ENCODE measurements at regions not wholly inside any gene's neighbourhood (a gene's known extent, or its start where the extent isn't known, plus 50 kb on each side); places are given as distances from the start of the nearest gene placed in this dataset.

DNA sequence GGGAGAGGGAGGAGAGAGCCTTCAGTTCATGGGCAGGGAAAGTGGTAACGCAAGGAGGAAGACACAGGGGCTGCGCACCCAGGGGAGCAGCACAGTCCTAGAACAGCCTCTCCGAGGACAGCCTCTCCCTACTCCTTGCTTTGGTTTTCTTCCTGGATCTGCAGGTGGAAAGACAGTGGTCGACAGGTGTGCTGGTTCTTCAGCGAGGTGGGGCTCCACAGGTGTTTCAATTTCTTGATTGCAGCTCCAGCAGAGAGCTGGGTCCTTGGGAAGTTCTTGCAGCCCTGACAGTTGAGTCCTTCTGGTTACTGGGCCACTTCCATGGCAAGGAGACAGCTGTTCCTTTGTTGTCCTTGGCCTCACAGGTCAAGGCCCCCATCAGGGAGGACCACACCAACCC is 220.7 kb upstream of the NR2F2 start:
- Histone ChIP-seq H3K79me2 (ENCODE audit: insufficient read depth, low read length) (no peaks in the 10 kb centered on the region), H3K36me3 (replicated peaks in 1 of 2; ENCODE audit: control insufficient read depth in 1 of 2, insufficient read depth in 2 of 2, low read length in 2 of 2) (no peaks in the 10 kb centered on the region), H3K4me2 (ENCODE audit: low read depth, low read length) (no peak overlapping the region), H3K27me3 (ENCODE audit: control insufficient read depth in 1 of 2, insufficient read depth in 2 of 2, low read length in 2 of 2) (0 out of 5 replicates have a peak, but pooled peaks cover 0 to 4% of the 10 kb centered on the region in 2 experiments), H3K9ac (ENCODE audit: insufficient read depth, low read depth, low read length) (no peak overlapping the region), H3K9me3 (ENCODE audit: low read length) (no peaks in the 10 kb centered on the region), H3K4me3 (replicated peaks in 1 of 3; ENCODE audit: insufficient read depth in 1 of 3, low read depth in 2 of 3, low read length in 3 of 3) (no peak overlapping the region), H2AFZ (ENCODE audit: low read length) (no peak overlapping the region), H4K20me1 (ENCODE audit: insufficient read depth, low read length) (no peaks in the 10 kb centered on the region), H3K27ac (ENCODE audit: extremely low read length, insufficient read depth, low read length) (no peak overlapping the region), H3K4me1 (ENCODE audit: insufficient read depth, low read length) (no peaks in the 10 kb centered on the region)
- ChIA-PET CTCF (ENCODE audit: low intra/inter-chr PET ratio, low total read pairs) (no interaction called here), POLR2A (no interaction called here)
- WGBS (ENCODE audit: low lambda C conversion rate) = 43% methylated on average over 5 of the region's 5 CpGs
- intact Hi-C loops (cut with micrococcal nuclease; ENCODE audit: unreplicated experiment) (no loop called here), in situ Hi-C loops (cut with HindIII; ENCODE audit: extremely low pct_ligation_motif_present, low pct_unique_long_range_greater_than_20kb) (no loop called here)
- TF ChIP-seq, protein P1, sequence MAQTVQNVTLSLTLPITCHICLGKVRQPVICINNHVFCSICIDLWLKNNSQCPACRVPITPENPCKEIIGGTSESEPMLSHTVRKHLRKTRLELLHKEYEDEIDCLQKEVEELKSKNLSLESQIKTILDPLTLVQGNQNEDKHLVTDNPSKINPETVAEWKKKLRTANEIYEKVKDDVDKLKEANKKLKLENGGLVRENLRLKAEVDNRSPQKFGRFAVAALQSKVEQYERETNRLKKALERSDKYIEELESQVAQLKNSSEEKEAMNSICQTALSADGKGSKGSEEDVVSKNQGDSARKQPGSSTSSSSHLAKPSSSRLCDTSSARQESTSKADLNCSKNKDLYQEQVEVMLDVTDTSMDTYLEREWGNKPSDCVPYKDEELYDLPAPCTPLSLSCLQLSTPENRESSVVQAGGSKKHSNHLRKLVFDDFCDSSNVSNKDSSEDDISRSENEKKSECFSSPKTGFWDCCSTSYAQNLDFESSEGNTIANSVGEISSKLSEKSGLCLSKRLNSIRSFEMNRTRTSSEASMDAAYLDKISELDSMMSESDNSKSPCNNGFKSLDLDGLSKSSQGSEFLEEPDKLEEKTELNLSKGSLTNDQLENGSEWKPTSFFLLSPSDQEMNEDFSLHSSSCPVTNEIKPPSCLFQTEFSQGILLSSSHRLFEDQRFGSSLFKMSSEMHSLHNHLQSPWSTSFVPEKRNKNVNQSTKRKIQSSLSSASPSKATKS (CRISPR knock-in tag; IDR thresholded peaks at IDR 0.05) = no peak
- no peak for TF ChIP-seq MBNL3 (CRISPR knock-in tag; conservative IDR thresholded peaks at IDR 0.05)
- no peak for TF ChIP-seq ISX (CRISPR knock-in tag; conservative IDR thresholded peaks at IDR 0.05)
- TF ChIP-seq, protein P2, sequence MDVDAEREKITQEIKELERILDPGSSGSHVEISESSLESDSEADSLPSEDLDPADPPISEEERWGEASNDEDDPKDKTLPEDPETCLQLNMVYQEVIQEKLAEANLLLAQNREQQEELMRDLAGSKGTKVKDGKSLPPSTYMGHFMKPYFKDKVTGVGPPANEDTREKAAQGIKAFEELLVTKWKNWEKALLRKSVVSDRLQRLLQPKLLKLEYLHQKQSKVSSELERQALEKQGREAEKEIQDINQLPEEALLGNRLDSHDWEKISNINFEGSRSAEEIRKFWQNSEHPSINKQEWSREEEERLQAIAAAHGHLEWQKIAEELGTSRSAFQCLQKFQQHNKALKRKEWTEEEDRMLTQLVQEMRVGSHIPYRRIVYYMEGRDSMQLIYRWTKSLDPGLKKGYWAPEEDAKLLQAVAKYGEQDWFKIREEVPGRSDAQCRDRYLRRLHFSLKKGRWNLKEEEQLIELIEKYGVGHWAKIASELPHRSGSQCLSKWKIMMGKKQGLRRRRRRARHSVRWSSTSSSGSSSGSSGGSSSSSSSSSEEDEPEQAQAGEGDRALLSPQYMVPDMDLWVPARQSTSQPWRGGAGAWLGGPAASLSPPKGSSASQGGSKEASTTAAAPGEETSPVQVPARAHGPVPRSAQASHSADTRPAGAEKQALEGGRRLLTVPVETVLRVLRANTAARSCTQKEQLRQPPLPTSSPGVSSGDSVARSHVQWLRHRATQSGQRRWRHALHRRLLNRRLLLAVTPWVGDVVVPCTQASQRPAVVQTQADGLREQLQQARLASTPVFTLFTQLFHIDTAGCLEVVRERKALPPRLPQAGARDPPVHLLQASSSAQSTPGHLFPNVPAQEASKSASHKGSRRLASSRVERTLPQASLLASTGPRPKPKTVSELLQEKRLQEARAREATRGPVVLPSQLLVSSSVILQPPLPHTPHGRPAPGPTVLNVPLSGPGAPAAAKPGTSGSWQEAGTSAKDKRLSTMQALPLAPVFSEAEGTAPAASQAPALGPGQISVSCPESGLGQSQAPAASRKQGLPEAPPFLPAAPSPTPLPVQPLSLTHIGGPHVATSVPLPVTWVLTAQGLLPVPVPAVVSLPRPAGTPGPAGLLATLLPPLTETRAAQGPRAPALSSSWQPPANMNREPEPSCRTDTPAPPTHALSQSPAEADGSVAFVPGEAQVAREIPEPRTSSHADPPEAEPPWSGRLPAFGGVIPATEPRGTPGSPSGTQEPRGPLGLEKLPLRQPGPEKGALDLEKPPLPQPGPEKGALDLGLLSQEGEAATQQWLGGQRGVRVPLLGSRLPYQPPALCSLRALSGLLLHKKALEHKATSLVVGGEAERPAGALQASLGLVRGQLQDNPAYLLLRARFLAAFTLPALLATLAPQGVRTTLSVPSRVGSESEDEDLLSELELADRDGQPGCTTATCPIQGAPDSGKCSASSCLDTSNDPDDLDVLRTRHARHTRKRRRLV (CRISPR knock-in tag; IDR thresholded peaks at IDR 0.05) = no peak
- no peak for TF ChIP-seq WIZ (CRISPR knock-in tag; IDR thresholded peaks at IDR 0.05)
- TF ChIP-seq ZNF792 (CRISPR knock-in tag; IDR thresholded peaks at IDR 0.05) = no peak
- no peak for TF ChIP-seq RBFOX2 (IDR thresholded peaks at IDR 0.05; ENCODE audit: low read depth, low read length)
- TF ChIP-seq SMARCE1 (IDR thresholded peaks at IDR 0.05; ENCODE audit: borderline replicate concordance) = no peak
- TF ChIP-seq MYNN (CRISPR knock-in tag; IDR thresholded peaks at IDR 0.05; ENCODE audit: low read depth) = no peak
- TF ChIP-seq, protein P3, sequence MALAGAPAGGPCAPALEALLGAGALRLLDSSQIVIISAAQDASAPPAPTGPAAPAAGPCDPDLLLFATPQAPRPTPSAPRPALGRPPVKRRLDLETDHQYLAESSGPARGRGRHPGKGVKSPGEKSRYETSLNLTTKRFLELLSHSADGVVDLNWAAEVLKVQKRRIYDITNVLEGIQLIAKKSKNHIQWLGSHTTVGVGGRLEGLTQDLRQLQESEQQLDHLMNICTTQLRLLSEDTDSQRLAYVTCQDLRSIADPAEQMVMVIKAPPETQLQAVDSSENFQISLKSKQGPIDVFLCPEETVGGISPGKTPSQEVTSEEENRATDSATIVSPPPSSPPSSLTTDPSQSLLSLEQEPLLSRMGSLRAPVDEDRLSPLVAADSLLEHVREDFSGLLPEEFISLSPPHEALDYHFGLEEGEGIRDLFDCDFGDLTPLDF (CRISPR knock-in tag; IDR thresholded peaks at IDR 0.05) = no peak
- TF ChIP-seq, protein P4, sequence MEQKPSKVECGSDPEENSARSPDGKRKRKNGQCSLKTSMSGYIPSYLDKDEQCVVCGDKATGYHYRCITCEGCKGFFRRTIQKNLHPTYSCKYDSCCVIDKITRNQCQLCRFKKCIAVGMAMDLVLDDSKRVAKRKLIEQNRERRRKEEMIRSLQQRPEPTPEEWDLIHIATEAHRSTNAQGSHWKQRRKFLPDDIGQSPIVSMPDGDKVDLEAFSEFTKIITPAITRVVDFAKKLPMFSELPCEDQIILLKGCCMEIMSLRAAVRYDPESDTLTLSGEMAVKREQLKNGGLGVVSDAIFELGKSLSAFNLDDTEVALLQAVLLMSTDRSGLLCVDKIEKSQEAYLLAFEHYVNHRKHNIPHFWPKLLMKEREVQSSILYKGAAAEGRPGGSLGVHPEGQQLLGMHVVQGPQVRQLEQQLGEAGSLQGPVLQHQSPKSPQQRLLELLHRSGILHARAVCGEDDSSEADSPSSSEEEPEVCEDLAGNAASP (CRISPR knock-in tag; IDR thresholded peaks at IDR 0.05; ENCODE audit: borderline replicate concordance) = no peak
- no peak for TF ChIP-seq ZNF878 (CRISPR knock-in tag; IDR thresholded peaks at IDR 0.05)
- FAIRE-seq (no peak), DNase-seq (ENCODE audit: low spot score) (no peak), ATAC-seq (no peak)
- no TSS peak for BruUV-seq (replicated peaks)
